CD4-positive, alpha-beta T cell treated with Interleukin-1 beta for 1 hour (primary cell): ENCODE measurements at regions not wholly inside any gene's neighbourhood (a gene's known extent, or its start where the extent isn't known, plus 50 kb on each side); places are given as distances from the start of the nearest gene placed in this dataset.
"Not testable (repeated sequence)": the region's sequence is repeated elsewhere in the genome, so short reads cannot be mapped to it uniquely, and the experiment has no call there.

Source experiments
- DNase-seq, 2 donors: peaks; one replicate each; pipeline ENCODE4 v3.0.0-alpha.2; 2020 to 2022

- DNase-seq: no peak
Measured at GRCh38 chr3:28575746-28576613, 227.4 kb upstream of the AZI2 start.

DNA sequence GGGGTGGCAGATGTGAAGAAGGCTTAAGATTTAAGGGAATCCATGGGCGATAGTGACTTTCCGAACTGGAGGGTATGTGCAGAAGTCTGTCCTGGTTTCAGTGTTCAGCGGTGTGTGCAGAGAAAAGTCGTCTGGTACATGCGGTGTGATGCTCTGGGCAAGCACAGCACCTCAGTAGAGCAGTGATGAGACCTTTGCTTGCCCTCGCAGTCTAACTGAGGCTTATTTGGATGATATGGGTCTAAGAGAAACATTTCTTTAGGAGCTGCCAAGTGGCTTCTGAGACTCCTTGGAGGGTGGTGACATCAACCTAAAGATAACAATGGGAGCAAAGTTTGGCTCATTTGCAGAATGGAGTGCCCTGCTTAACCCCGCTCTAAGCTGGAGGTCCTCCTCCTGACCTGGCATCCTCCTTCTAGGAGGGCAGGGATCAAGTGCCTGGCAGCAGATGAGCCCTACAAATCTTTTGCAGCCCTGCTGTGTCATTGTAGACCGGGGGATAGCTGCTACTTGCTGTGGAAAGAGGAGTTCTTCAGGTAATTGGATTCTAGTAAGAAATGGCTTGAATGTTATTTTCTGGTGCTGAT is 228.1 kb upstream of the AZI2 start:
- DNase-seq: no peak

GRCh38 chr3:28577941-28578500 is 229.4 kb upstream of the AZI2 start:
- DNase-seq: no peak

GRCh38 chr3:28586325-28586724 is 237.7 kb upstream of the AZI2 start:
- DNase-seq: no peak

GRCh38 chr3:28587723-28588122 is 239.1 kb upstream of the AZI2 start:
- DNase-seq: no peak

- DNase-seq: no peak
Measured at GRCh38 chr3:28590216-28590615, 241.6 kb upstream of the AZI2 start.

DNA sequence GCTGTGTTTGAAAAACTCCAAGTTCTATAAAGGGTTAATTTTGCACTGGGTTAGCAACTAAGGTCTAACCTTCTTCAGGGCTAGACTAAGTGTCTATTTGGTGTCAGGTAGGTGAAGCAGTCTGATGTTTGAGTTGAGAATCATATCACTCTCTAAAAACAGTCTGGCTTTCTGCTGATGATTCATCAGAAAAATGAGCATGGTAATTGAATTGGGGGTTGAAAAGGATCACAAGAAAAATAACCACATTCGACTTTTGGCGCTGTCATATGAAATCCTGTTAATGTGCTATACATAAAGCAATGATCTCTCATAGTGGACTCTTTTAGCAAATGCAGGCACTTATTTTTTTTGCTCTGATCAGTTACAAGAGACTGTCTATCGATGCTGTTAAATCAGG is 242.2 kb upstream of the AZI2 start:
- DNase-seq: no peak

GRCh38 chr3:28595372-28595771 is 246.7 kb upstream of the AZI2 start:
- no peak for DNase-seq

DNA sequence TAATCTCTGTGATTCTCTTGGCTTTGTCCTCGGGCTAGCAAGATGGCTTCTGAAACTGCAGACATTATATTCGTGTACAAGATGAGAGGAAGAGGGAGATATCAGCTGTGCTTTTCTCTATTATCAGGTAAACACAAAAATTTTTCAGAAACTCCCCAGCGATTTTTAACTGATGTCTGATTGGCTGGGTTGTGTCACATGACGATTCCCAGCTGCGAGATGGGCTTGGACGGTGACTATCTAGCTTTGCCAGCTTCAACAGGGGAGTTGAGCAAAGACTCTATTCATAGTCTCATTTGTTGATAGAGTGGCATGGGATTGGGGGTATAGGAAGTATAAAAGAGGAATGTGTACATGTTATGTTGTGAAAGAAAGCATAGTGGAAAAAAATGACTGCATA is 248.8 kb upstream of the AZI2 start:
- no peak for DNase-seq

DNA sequence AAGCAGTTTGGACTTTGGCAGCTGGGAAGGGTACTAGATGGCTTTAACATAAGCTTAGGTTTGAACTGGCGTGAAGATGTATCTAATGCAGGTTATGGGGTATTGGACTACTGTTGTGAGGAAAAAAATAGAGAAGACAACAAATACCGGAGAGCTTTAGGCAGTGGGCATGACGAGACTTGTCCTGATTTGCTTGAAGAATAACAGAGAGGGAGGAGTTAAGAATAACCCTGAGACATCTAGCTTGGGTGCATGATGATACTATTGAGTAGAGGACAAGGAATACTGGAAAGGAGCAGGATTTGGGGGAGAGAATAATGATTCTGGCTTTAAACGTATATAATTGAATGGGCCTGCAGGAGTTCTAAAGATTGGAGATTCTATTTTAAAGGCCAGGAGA is 249.5 kb upstream of the AZI2 start:
- no peak for DNase-seq

DNA sequence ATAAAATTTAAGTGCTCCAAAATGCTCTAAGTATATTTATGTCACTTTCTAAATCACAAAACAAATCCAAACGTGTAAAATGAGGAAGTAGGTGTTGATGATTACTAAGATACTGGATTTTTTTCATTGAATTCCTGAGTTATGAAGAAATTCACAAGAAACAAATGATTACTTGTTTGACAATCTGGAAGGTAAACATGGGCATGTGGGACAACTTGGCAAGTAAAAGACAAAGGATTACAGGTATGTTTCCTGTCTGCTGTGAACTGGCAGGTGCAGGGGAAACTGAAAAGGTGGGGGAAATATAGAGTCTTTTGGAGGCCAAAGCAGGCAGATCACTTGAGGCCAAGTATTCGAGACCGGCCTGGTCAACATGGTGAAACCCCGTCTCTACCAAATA is 252.7 kb upstream of the AZI2 start:
- no peak for DNase-seq

DNA sequence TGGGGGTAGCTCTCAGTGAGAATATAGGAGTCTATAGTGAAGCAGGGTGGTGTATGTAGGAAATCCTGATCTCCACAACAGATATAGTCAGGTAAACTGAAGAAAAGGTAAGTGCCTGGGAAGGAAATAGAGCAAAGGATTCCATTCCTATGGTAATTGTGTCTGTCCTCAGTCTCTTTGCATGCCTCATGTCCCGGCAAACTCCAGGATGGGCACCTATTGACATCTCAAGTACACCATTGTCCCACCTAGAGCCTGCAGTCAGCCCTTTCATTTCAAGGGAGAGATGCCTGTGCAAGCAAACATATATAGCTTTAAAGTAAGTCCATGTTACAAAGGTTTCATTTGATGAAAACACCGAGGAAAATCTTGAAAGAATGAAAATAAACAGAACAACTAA is 257.7 kb upstream of the AZI2 start:
- no peak for DNase-seq

GRCh38 chr3:28612232-28612631 is 263.6 kb upstream of the AZI2 start:
- DNase-seq: no peak

GRCh38 chr3:28613511-28614106 is 265.0 kb upstream of the AZI2 start:
- DNase-seq: no peak

DNA sequence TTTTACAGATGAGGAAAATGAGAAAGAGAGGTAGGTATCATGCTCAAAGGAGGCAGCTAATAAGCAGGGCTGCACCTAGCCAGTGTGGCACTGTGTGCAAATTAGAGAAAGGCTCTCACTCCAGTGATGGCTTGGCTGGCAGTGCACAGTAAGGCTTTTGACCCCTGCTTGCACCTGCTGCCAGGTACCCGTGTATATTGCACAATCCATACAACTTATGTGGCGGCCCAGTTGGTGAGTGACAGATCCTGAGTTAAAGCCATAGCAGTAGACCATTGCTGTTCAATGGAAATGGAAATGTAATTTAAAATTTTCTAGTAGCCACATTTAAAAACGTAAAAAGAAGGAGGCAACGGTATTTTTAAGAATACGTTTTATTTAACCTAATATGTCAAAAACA is 266.4 kb upstream of the AZI2 start:
- no peak for DNase-seq

DNA sequence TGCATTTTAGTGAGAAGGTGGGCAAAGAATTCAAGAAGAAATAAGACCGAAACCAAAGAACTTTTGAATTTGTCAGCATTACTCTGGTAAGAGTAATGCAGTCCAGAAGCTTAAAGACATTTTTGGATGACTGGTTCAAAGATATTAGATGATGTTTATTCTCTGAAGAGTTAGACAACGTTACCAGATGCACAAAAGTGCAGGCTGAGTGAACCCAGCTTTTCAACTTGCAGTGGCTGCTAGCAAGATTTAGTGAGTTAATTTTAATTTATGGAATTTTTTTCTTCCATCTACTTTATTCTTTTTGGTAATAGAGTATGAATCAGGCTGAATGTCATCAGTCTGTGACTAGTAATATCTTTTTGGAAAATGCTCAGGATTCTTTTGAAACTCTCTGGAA is 267.3 kb upstream of the AZI2 start:
- no peak for DNase-seq

GRCh38 chr3:28617821-28618220 is 269.2 kb upstream of the AZI2 start:
- DNase-seq: no peak

GRCh38 chr3:28623106-28623505 is 274.5 kb upstream of the AZI2 start:
- DNase-seq: no peak

DNA sequence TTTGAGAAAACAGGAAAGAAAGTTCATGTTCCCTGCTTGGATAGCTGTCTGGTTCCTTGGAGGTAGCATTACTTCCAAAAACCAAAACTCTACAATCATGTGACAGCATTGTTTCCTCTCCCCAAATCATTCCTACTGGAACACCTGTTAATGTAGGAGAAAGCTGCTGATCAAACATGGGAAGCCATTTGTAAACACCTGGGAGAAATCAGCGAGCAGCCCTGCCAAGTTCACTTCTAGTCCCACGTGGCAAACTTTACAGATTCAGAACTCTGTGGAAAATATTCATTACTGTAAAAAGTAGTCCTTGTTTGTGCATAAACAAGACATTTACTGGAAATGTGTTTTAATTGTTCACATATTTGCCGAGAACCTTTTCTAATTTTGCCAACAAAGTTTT is 275.5 kb upstream of the AZI2 start:
- DNase-seq: no peak

- DNase-seq: not testable (repeated sequence)
Measured at GRCh38 chr3:28627843-28628242, 279.2 kb upstream of the AZI2 start.

DNA sequence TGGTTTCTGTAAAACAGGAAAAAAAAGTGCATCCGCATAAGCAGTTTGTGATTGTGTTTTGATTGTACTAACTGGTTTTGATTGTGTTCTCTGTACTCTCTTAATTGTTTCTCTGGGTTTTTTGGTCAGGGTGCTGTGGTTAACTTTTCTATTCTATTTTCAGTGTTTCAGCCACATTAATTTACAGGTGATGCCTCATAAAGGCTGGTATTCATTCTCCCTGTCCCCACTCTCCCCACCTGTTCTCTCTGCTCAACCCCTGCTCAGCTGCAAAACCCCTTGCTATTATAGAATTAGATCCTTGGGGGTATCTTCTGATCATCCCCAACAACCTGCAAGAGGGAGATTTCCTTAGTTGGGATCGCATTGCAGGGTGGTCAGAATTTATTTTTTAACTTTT is 285.4 kb upstream of the AZI2 start:
- no peak for DNase-seq

- DNase-seq: no peak
Measured at GRCh38 chr3:28637742-28638141, 289.1 kb upstream of the AZI2 start.

DNA sequence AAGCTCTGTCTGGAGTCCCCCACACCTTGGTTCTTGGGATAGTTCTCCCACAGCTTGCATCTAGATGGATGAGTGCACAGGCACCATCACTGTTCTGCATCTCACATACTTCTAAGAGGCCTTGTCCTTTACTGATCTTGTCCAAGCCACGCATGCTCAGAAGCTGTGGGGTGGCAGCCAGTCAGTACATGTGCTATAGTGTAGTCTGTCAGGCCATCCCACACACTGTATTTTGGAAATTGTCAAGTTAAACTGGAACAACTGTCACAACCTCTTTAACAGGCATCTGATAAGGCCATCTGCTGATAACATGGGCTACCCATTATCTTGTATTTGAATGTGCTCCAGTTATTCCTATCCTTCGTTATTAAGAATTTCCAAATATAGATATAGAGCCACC is 296.5 kb upstream of the AZI2 start:
- DNase-seq: no peak

DNA sequence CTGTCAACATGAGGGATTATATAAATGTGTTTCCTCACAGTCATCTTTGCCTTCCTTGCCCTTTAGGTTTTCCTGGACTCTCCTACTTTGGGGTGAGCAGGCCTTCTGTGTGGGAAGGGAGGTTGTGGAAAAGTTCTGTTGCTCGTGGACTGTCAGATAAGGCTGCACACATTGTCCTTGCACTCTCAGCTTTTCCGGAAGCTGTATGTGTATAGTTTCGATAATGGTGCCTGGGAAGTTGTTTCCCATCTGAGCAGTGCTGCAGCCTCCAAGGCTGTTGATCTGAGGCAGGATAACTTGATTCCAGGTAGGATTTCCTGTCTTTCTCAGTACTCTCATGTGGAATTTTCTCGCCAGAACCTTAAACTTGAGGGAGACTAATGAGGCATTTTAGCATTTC is 297.8 kb upstream of the AZI2 start:
- DNase-seq: no peak
